Adrenal gland (tissue), 9 donors: ENCODE measurements at regions not wholly inside any gene's neighbourhood (a gene's known extent, or its start where the extent isn't known, plus 50 kb on each side); places are given as distances from the start of the nearest gene placed in this dataset.

ENCODE experiments used
- DNase-seq, 7 donors: peaks; one replicate each; pipeline ENCODE4 v3.0.0-alpha.2; 2019 to 2020
- H3K27ac ChIP-seq, 5 donors: fragments of 200-600 bp; sonication (generic) in 4 of 5; 1 replicate in 3 of 5; 2 replicates in 2 of 5; pipeline versions ENCODE4 v1.5.1 to v1.8.0; 2016 to 2020; ENCODE audit warnings: mild to moderate bottlenecking in 1 of 5
- H3K27me3 ChIP-seq: fragments of 200-600 bp; 2 replicates; pipeline ENCODE4 v1.8.0; 2021
- H3K36me3 ChIP-seq, 2 donors: fragments of 200-600 bp; replicated peaks in 1 of 2; 1 replicate in 1 of 2; 2 replicates in 1 of 2; pipeline versions ENCODE4 v1.5.1 to v1.8.0; 2018 to 2022
- H3K4me1 ChIP-seq, 2 donors: fragments of 200-600 bp; replicated peaks in 1 of 2; 1 replicate in 1 of 2; 2 replicates in 1 of 2; pipeline versions ENCODE4 v1.5.1 to v1.8.0; 2018 to 2021
- H3K4me3 ChIP-seq, 4 donors: fragments of 200-600 bp; sonication (generic) in 3 of 4; one replicate each; pipeline ENCODE4 v1.5.1; 2016 to 2018
- H3K9me3 ChIP-seq, 3 donors: fragments of 200-600 bp; sonication (generic) in 1 of 3; replicated peaks in 1 of 3; 1 replicate in 2 of 3; 2 replicates in 1 of 3; pipeline versions ENCODE4 v1.5.1 to v1.8.0; 2016 to 2021
- POLR2A ChIP-seq, 2 donors: fragments of 450-650 bp; IDR thresholded peaks; one replicate each; pipeline ENCODE4 v1.6.1; 2017; ENCODE audit warnings: antibody characterized with exemption in 2 of 2, mild to moderate bottlenecking in 2 of 2, moderate library complexity in 1 of 2
- WGBS, 4 donors: extraction: QIAGEN DNeasy Blood & Tissue Kit in 2 of 4; methylation state at CpG; one replicate each; pipeline versions ENCODE4 v1.1.5 to v1.1.7; 2013 to 2017; 5-methylcytosine and 5-hydroxymethylcytosine counted together
- intact Hi-C, 2 donors: fragments of 100-400 bp; cut with DNase I; formaldehyde crosslinking; loops; one replicate each; pipeline versions ENCODE4 v1.14.1 to v1.15.0; 2022 to 2023
- TF ChIP-seq, protein P1 (sequence below), 6 experiments: fragments of 450-650 bp in 4 of 6; fragments of 200-600 bp in 2 of 6; sonication (generic) in 1 of 6; IDR thresholded peaks; 1 replicate in 5 of 6; 2 replicates in 1 of 6; pipeline versions ENCODE4 v1.5.1 to v1.8.0; 2016 to 2021; ENCODE audit warnings: antibody characterized with exemption in 6 of 6, mild to moderate bottlenecking in 2 of 6, moderate library complexity in 1 of 6
- donor health status: healthy with polysubstance abuse.
- donor health status: Bipolar disorder and iron deficiency.
- donor health status: DM: yes; HTN: yes; CAD: no.
- donor health status: DM: no; HTN: no; CAD: no.
- donor health status: DM: no; HTN: no; CAD: no.

GRCh38 chr1:190616235-190616634 lies 138.6 kb upstream of the BRINP3 start:
- Histone ChIP-seq H3K4me3 (no peak overlapping the region), H3K9me3 (no peaks in the 10 kb centered on the region), H3K27me3 (no peaks in the 10 kb centered on the region), H3K4me1 (no peaks in the 10 kb centered on the region), H3K36me3 (no peaks in the 10 kb centered on the region), H3K27ac (no peak overlapping the region)
- TF ChIP-seq, protein P1, sequence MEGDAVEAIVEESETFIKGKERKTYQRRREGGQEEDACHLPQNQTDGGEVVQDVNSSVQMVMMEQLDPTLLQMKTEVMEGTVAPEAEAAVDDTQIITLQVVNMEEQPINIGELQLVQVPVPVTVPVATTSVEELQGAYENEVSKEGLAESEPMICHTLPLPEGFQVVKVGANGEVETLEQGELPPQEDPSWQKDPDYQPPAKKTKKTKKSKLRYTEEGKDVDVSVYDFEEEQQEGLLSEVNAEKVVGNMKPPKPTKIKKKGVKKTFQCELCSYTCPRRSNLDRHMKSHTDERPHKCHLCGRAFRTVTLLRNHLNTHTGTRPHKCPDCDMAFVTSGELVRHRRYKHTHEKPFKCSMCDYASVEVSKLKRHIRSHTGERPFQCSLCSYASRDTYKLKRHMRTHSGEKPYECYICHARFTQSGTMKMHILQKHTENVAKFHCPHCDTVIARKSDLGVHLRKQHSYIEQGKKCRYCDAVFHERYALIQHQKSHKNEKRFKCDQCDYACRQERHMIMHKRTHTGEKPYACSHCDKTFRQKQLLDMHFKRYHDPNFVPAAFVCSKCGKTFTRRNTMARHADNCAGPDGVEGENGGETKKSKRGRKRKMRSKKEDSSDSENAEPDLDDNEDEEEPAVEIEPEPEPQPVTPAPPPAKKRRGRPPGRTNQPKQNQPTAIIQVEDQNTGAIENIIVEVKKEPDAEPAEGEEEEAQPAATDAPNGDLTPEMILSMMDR (IDR thresholded peaks at IDR 0.05), result no peak
- no peak for TF ChIP-seq POLR2A (IDR thresholded peaks at IDR 0.05)
- 63 to 83% (median 76%) methylated on average over 1 of the region's 1 CpG for WGBS, 4 donors
- intact Hi-C loops, result no loop called here
- no peak for DNase-seq

- no peak overlapping the region for H3K4me3 ChIP-seq
- 33 to 65% (median 51%) methylated on average over 1 of the region's 1 CpG for WGBS, 4 donors
- intact Hi-C loops, result loop anchor here in 1 of 2 donors (10.0 kb wide), 1 partner anchor 55 kb away; no protein-coding TSS in a partner anchor
- no peaks in the 10 kb centered on the region for H3K9me3 ChIP-seq
- no peak for DNase-seq
- no peaks in the 10 kb centered on the region for H3K27me3 ChIP-seq
- H3K4me1 ChIP-seq, result no peaks in the 10 kb centered on the region
- no peak for TF ChIP-seq POLR2A (IDR thresholded peaks at IDR 0.05)
- TF ChIP-seq, protein P1 (IDR thresholded peaks at IDR 0.05), result no peak
- no peak overlapping the region for H3K27ac ChIP-seq
- no peaks in the 10 kb centered on the region for H3K36me3 ChIP-seq
Measured at GRCh38 chr1:190619724-190620123, 142.1 kb upstream of the BRINP3 start.

GRCh38 chr1:190633488-190633887 lies 155.8 kb upstream of the BRINP3 start:
- no peak for DNase-seq
- Histone ChIP-seq H3K36me3 (no peaks in the 10 kb centered on the region), H3K9me3 (peaks cover 0 to 4% (median 0%) of the 10 kb centered on the region in 3 donors), H3K27ac (no peak overlapping the region), H3K4me3 (no peak overlapping the region), H3K4me1 (no peaks in the 10 kb centered on the region), H3K27me3 (no peaks in the 10 kb centered on the region)
- intact Hi-C loops, result no loop called here
- TF ChIP-seq, protein P1 (IDR thresholded peaks at IDR 0.05), result no peak
- TF ChIP-seq POLR2A (IDR thresholded peaks at IDR 0.05), result no peak

DNA sequence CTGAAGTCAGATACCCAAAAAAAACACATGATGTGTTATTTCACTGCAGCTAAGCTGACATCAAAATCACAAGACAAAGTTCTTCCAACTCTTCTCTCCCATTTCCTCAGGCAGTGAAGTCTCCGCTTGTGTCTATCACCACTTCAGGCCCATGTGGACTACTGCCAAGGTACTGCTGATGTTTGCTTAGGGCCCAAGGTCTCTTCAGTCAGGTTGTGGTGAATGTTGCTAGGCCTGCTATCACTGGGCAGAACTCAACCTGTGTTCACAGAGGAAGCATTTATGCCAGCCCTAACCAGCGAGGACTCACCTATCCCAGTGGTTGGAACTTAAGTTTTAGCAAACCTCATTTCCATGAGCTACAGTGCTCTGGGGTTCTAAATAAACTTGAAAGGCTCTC lies 156.5 kb upstream of the BRINP3 start:
- no peak for DNase-seq
- no peaks in the 10 kb centered on the region for H3K27me3 ChIP-seq
- WGBS, 4 donors, result 77 to 100% (median 85%) methylated on average over 1 to 2 of the region's 2 CpGs
- TF ChIP-seq POLR2A (IDR thresholded peaks at IDR 0.05), result no peak
- TF ChIP-seq, protein P1 (IDR thresholded peaks at IDR 0.05), result no peak
- H3K4me3 ChIP-seq, result no peak overlapping the region
- peaks cover 0 to 4% (median 0%) of the 10 kb centered on the region in 3 donors for H3K9me3 ChIP-seq
- intact Hi-C loops, result no loop called here
- no peaks in the 10 kb centered on the region for H3K36me3 ChIP-seq
- H3K4me1 ChIP-seq, result no peaks in the 10 kb centered on the region
- no peak overlapping the region for H3K27ac ChIP-seq
